HCT116 (cell line): ENCODE measurements at regions not wholly inside any gene's neighbourhood (a gene's known extent, or its start where the extent isn't known, plus 50 kb on each side); places are given as distances from the start of the nearest gene placed in this dataset.

ENCODE experiments used
- ATAC-seq: fragments of 200-7000 bp; cut with Tn5 transposase; 2 replicates; pipeline ENCODE4 v1.9.1; 2020; ENCODE audit warnings: mild to moderate bottlenecking, moderate library complexity
- BruUV-seq: library from RNA; stranded (reverse); fragments of 400-500 nt; replicated peaks from 2 replicates; lab custom pipeline; 2021; lab: Mats Ljungman, UMichigan
- CTCF ChIA-PET: fragments of 300-600 bp; sonication (Branson Sonifier 250); formaldehyde crosslinking; loops from one replicate; lab custom pipeline; 2021; ENCODE audit warnings: antibody characterized with exemption; lab: Charles Lee
- POLR2A ChIA-PET: fragments of 300-600, 350-600 bp; sonication (Branson Sonifier 250); formaldehyde crosslinking; loops from one replicate; lab custom pipeline; 2021; ENCODE audit warnings: antibody characterized with exemption; lab: Charles Lee
- RAD21 ChIA-PET, 2 experiments: fragments of 300-600 bp; sonication (Branson Sonifier 250); formaldehyde crosslinking; loops; one replicate each; lab custom pipeline; 2023; ENCODE audit warnings: low total read pairs in 2 of 2; ENCODE audit not compliant: uncharacterized antibody in 2 of 2, unreplicated experiment in 2 of 2, low non-redundant PET in 1 of 2; lab: Charles Lee
- DNase-seq: peaks from one replicate; pipeline ENCODE4 v3.0.0-alpha.2; 2010; ENCODE audit warnings: low read depth, low spot score
- H2AFZ ChIP-seq: fragments of 200-600 bp; shearing (Covaris generic), sonication (generic); 2 replicates; pipeline ENCODE4 v1.6.1; 2017; ENCODE audit warnings: low read depth, mixed run types, mixed read lengths, antibody characterized with exemption, low read length; ENCODE audit not compliant: poor library complexity, severe bottlenecking
- H3K27ac ChIP-seq: 2 replicates; pipeline ENCODE4 v1.5.1; 2012; ENCODE audit warnings: low read depth, low read length
- H3K27me3 ChIP-seq: fragments of 200-600 bp; sonication (generic); 2 replicates; pipeline ENCODE4 v1.6.1; 2016; ENCODE audit warnings: mixed run types, low read length, mixed read lengths; ENCODE audit not compliant: insufficient read depth
- H3K36me3 ChIP-seq, 2 experiments: fragments of 200-500 bp in 1 of 2; fragments of 200-600 bp in 1 of 2; sonication (Bioruptor generic) in 1 of 2; sonication (generic) in 1 of 2; 2 replicates each; pipeline versions ENCODE4 v1.5.1 to v1.6.1; 2014 to 2016; ENCODE audit warnings: low read length in 2 of 2, inconsistent platforms in 1 of 2, mixed read lengths in 1 of 2, mixed run types in 1 of 2; ENCODE audit not compliant: insufficient read depth in 2 of 2, control insufficient read depth in 1 of 2
- H3K4me1 ChIP-seq, 2 experiments: fragments of 200-600 bp in 1 of 2; sonication (generic) in 1 of 2; 2 replicates each; pipeline versions ENCODE4 v1.5.1 to v1.6.1; 2012 to 2017; ENCODE audit warnings: low read length in 2 of 2, inconsistent platforms in 1 of 2, mild to moderate bottlenecking in 1 of 2, mixed read lengths in 1 of 2, mixed run types in 1 of 2, moderate library complexity in 1 of 2; ENCODE audit not compliant: insufficient read depth in 2 of 2, control insufficient read depth in 1 of 2
- H3K4me2 ChIP-seq: fragments of 200-600 bp; sonication (generic); 2 replicates; pipeline ENCODE4 v1.6.1; 2017; ENCODE audit warnings: mixed run types, low read length, mixed read lengths
- H3K4me3 ChIP-seq, 2 experiments: fragments of 200-600 bp in 1 of 2; sonication (generic) in 1 of 2; replicated peaks in 1 of 2; 2 replicates each; pipeline ENCODE4 v1.5.1; 2011 to 2016; ENCODE audit warnings: low read length in 2 of 2, control low read depth in 1 of 2, low read depth in 1 of 2, mild to moderate bottlenecking in 1 of 2, mixed read lengths in 1 of 2, mixed run types in 1 of 2
- H3K79me2 ChIP-seq: fragments of 200-600 bp; sonication (generic); 2 replicates; pipeline ENCODE4 v1.6.1; 2017; ENCODE audit warnings: mild to moderate bottlenecking, mixed run types, low read length, moderate library complexity, mixed read lengths; ENCODE audit not compliant: insufficient read depth
- H3K9ac ChIP-seq: fragments of 200-600 bp; sonication (generic); 2 replicates; pipeline ENCODE4 v1.6.1; 2016; ENCODE audit warnings: low read length, mixed read lengths
- H3K9me2 ChIP-seq: fragments of 200-600 bp; sonication (generic), shearing (Covaris generic); 2 replicates; pipeline ENCODE4 v1.6.1; 2017; ENCODE audit warnings: mixed run types, mild to moderate bottlenecking, moderate library complexity; ENCODE audit not compliant: insufficient read depth
- H3K9me3 ChIP-seq, 2 experiments: fragments of 200-500 bp in 1 of 2; fragments of 200-600 bp in 1 of 2; sonication (Bioruptor generic) in 1 of 2; sonication (generic) in 1 of 2; 2 replicates each; pipeline ENCODE4 v1.6.1; 2014 to 2017; ENCODE audit warnings: low read length in 2 of 2, mixed read lengths in 2 of 2, inconsistent platforms in 1 of 2, low read depth in 1 of 2, mild to moderate bottlenecking in 1 of 2, mixed run types in 1 of 2, moderate library complexity in 1 of 2; ENCODE audit not compliant: control insufficient read depth in 1 of 2, insufficient read depth in 1 of 2
- H4K20me1 ChIP-seq: fragments of 200-600 bp; sonication (generic), shearing (Covaris generic); 2 replicates; pipeline ENCODE4 v1.6.1; 2017; ENCODE audit warnings: mixed run types, mild to moderate bottlenecking, moderate library complexity; ENCODE audit not compliant: insufficient read depth
- CBX3 ChIP-seq: IDR thresholded peaks from 2 replicates; pipeline ENCODE4 v1.6.1; 2012; ENCODE audit warnings: low read depth
- CEBPB ChIP-seq: IDR thresholded peaks from 2 replicates; pipeline ENCODE4 v1.6.1; 2012; ENCODE audit warnings: low read depth
- CTCF ChIP-seq, 3 experiments: fragments of 200-600 bp in 1 of 3; sonication (generic) in 1 of 3; IDR thresholded peaks in 2 of 3; conservative IDR thresholded peaks in 1 of 3; 2 replicates each; pipeline ENCODE4 v1.5.1; 2012 to 2017; ENCODE audit warnings: low read depth in 2 of 3, low read length in 2 of 3, antibody characterized with exemption in 1 of 3, borderline replicate concordance in 1 of 3, control low read depth in 1 of 3, mild to moderate bottlenecking in 1 of 3, mixed read lengths in 1 of 3, mixed run types in 1 of 3, moderate library complexity in 1 of 3; ENCODE audit not compliant: insufficient read depth in 1 of 3
- EGR1 ChIP-seq: IDR thresholded peaks from 2 replicates; pipeline ENCODE4 v1.6.1; 2012; ENCODE audit warnings: low read depth
- ELF1 ChIP-seq: IDR thresholded peaks from 2 replicates; pipeline ENCODE4 v1.6.1; 2012; ENCODE audit warnings: low read depth, borderline replicate concordance
- EZH2 ChIP-seq: fragments of 200-600 bp; sonication (generic); IDR thresholded peaks from 2 replicates; pipeline ENCODE4 v1.6.1; 2017; ENCODE audit warnings: antibody characterized with exemption, mixed run types
- FOSL1 ChIP-seq: IDR thresholded peaks from 2 replicates; pipeline ENCODE4 v1.6.1; 2012; ENCODE audit warnings: low read depth
- MAX ChIP-seq: IDR thresholded peaks from 2 replicates; pipeline ENCODE4 v1.6.1; 2012
- POLR2A ChIP-seq: IDR thresholded peaks from 2 replicates; pipeline ENCODE4 v1.7.0; 2011; ENCODE audit warnings: borderline replicate concordance; ENCODE audit not compliant: insufficient read depth, insufficient read length; ENCODE audit errors: extremely low read depth
- POLR2AphosphoS5 ChIP-seq: IDR thresholded peaks from 2 replicates; pipeline ENCODE4 v1.6.1; 2011; ENCODE audit warnings: mild to moderate bottlenecking, low read depth, low read length, moderate library complexity
- SP1 ChIP-seq: IDR thresholded peaks from 2 replicates; pipeline ENCODE4 v1.6.1; 2012; ENCODE audit warnings: low read depth
- SRF ChIP-seq: IDR thresholded peaks from 2 replicates; pipeline ENCODE4 v1.6.1; 2012; ENCODE audit warnings: low read depth
- TCF7L2 ChIP-seq: IDR thresholded peaks from 2 replicates; pipeline ENCODE4 v1.7.0; 2011; ENCODE audit warnings: borderline replicate concordance, inconsistent platforms; ENCODE audit not compliant: insufficient read depth, insufficient read length; ENCODE audit errors: extremely low read depth
- YY1 ChIP-seq: IDR thresholded peaks from 2 replicates; pipeline ENCODE4 v1.6.1; 2011; ENCODE audit warnings: low read length, low read depth, moderate library complexity, mild to moderate bottlenecking; ENCODE audit not compliant: insufficient replicate concordance; ENCODE audit errors: extremely low read depth
- ZBTB33 ChIP-seq: IDR thresholded peaks from 2 replicates; pipeline ENCODE4 v1.6.1; 2011; ENCODE audit warnings: mild to moderate bottlenecking, low read length, moderate library complexity; ENCODE audit not compliant: insufficient replicate concordance; ENCODE audit errors: extremely low read depth
- ZFX ChIP-seq: fragments of 450-650 bp; IDR thresholded peaks from 2 replicates; pipeline ENCODE4 v1.6.1; 2017
- ZNF274 ChIP-seq: fragments of 200-500 bp; sonication (Bioruptor generic); IDR thresholded peaks from 2 replicates; pipeline ENCODE4 v1.6.1; 2014; ENCODE audit warnings: mild to moderate bottlenecking, low read depth, low read length, inconsistent platforms
- intact Hi-C: fragments of 100-400 bp; cut with micrococcal nuclease; formaldehyde crosslinking; loops from 2 replicates; pipeline ENCODE4 v1.10.0; 2022
- TF ChIP-seq, protein P1 (sequence below): IDR thresholded peaks from 2 replicates; pipeline ENCODE4 v1.6.1; 2012; ENCODE audit warnings: low read depth
- TF ChIP-seq, protein P2 (sequence below): IDR thresholded peaks from 2 replicates; pipeline ENCODE4 v1.6.1; 2012

- no peaks in the 10 kb centered on the region for H3K4me1 ChIP-seq
- no peak for DNase-seq
- H2AFZ ChIP-seq: no peak overlapping the region
- H4K20me1 ChIP-seq: no peaks in the 10 kb centered on the region
- no TSS peak for BruUV-seq
- H3K4me2 ChIP-seq: no peak overlapping the region
- H3K27ac ChIP-seq: no peak overlapping the region
- no peaks in the 10 kb centered on the region for H3K27me3 ChIP-seq
- no peak overlapping the region for H3K9ac ChIP-seq
- H3K79me2 ChIP-seq: no peaks in the 10 kb centered on the region
- no peak overlapping the region for H3K4me3 ChIP-seq
- POLR2A ChIA-PET: no interaction called here
- no peak for TF ChIP-seq CBX3
- TF ChIP-seq, protein P1, sequence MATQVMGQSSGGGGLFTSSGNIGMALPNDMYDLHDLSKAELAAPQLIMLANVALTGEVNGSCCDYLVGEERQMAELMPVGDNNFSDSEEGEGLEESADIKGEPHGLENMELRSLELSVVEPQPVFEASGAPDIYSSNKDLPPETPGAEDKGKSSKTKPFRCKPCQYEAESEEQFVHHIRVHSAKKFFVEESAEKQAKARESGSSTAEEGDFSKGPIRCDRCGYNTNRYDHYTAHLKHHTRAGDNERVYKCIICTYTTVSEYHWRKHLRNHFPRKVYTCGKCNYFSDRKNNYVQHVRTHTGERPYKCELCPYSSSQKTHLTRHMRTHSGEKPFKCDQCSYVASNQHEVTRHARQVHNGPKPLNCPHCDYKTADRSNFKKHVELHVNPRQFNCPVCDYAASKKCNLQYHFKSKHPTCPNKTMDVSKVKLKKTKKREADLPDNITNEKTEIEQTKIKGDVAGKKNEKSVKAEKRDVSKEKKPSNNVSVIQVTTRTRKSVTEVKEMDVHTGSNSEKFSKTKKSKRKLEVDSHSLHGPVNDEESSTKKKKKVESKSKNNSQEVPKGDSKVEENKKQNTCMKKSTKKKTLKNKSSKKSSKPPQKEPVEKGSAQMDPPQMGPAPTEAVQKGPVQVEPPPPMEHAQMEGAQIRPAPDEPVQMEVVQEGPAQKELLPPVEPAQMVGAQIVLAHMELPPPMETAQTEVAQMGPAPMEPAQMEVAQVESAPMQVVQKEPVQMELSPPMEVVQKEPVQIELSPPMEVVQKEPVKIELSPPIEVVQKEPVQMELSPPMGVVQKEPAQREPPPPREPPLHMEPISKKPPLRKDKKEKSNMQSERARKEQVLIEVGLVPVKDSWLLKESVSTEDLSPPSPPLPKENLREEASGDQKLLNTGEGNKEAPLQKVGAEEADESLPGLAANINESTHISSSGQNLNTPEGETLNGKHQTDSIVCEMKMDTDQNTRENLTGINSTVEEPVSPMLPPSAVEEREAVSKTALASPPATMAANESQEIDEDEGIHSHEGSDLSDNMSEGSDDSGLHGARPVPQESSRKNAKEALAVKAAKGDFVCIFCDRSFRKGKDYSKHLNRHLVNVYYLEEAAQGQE: no peak
- no peak for TF ChIP-seq SP1
- no peak for TF ChIP-seq MAX
- TF ChIP-seq ZFX: no peak
- TF ChIP-seq EGR1: no peak
- TF ChIP-seq, protein P2, sequence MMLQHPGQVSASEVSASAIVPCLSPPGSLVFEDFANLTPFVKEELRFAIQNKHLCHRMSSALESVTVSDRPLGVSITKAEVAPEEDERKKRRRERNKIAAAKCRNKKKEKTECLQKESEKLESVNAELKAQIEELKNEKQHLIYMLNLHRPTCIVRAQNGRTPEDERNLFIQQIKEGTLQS: no peak
- no peak for TF ChIP-seq CTCF (IDR thresholded peaks at IDR 0.05 in 2 of 3, conservative IDR thresholded peaks at IDR 0.05 in 1 of 3; ENCODE audit: borderline replicate concordance in 1 of 3, insufficient read depth in 1 of 3, low read depth in 2 of 3, low read length in 2 of 3)
- no peak for TF ChIP-seq POLR2A
- TF ChIP-seq ZNF274: no peak
- no peak for TF ChIP-seq FOSL1
- no peak for TF ChIP-seq ELF1
- TF ChIP-seq POLR2AphosphoS5: no peak
- no peak for TF ChIP-seq CEBPB
- TF ChIP-seq SRF: no peak
- no peak for TF ChIP-seq YY1
- no peak for TF ChIP-seq TCF7L2
- TF ChIP-seq ZBTB33: no peak
- no peak for TF ChIP-seq EZH2
- ATAC-seq: no peak
- RAD21 ChIA-PET: no interaction called here
- H3K9me3 ChIP-seq: no peaks in the 10 kb centered on the region
- intact Hi-C loops: no loop called here
- no peaks in the 10 kb centered on the region for H3K9me2 ChIP-seq
- CTCF ChIA-PET: no interaction called here
- H3K36me3 ChIP-seq: no peaks in the 10 kb centered on the region
These were observed 109.3 kb upstream of the MAP4K3 start for GRCh38 chr2:39546409-39546808.
